HCT116 (cell line): ENCODE measurements at regions not wholly inside any gene's neighbourhood (a gene's known extent, or its start where the extent isn't known, plus 50 kb on each side); places are given as distances from the start of the nearest gene placed in this dataset.

Source experiments
- ATAC-seq: fragments of 200-7000 bp; cut with Tn5 transposase; 2 replicates; pipeline ENCODE4 v1.9.1; 2020; ENCODE audit warnings: mild to moderate bottlenecking, moderate library complexity
- BruUV-seq: library from RNA; stranded (reverse); fragments of 400-500 nt; replicated peaks from 2 replicates; lab custom pipeline; 2021; lab: Mats Ljungman, UMichigan
- CTCF ChIA-PET: fragments of 300-600 bp; sonication (Branson Sonifier 250); formaldehyde crosslinking; loops from one replicate; lab custom pipeline; 2021; ENCODE audit warnings: antibody characterized with exemption; lab: Charles Lee
- POLR2A ChIA-PET: fragments of 300-600, 350-600 bp; sonication (Branson Sonifier 250); formaldehyde crosslinking; loops from one replicate; lab custom pipeline; 2021; ENCODE audit warnings: antibody characterized with exemption; lab: Charles Lee
- RAD21 ChIA-PET, 2 experiments: fragments of 300-600 bp; sonication (Branson Sonifier 250); formaldehyde crosslinking; loops; one replicate each; lab custom pipeline; 2023; ENCODE audit warnings: low total read pairs in 2 of 2; ENCODE audit not compliant: uncharacterized antibody in 2 of 2, unreplicated experiment in 2 of 2, low non-redundant PET in 1 of 2; lab: Charles Lee
- DNase-seq: peaks from one replicate; pipeline ENCODE4 v3.0.0-alpha.2; 2010; ENCODE audit warnings: low read depth, low spot score
- H2AFZ ChIP-seq: fragments of 200-600 bp; shearing (Covaris generic), sonication (generic); 2 replicates; pipeline ENCODE4 v1.6.1; 2017; ENCODE audit warnings: low read depth, mixed run types, mixed read lengths, antibody characterized with exemption, low read length; ENCODE audit not compliant: poor library complexity, severe bottlenecking
- H3K27ac ChIP-seq: 2 replicates; pipeline ENCODE4 v1.5.1; 2012; ENCODE audit warnings: low read depth, low read length
- H3K27me3 ChIP-seq: fragments of 200-600 bp; sonication (generic); 2 replicates; pipeline ENCODE4 v1.6.1; 2016; ENCODE audit warnings: mixed run types, low read length, mixed read lengths; ENCODE audit not compliant: insufficient read depth
- H3K36me3 ChIP-seq, 2 experiments: fragments of 200-500 bp in 1 of 2; fragments of 200-600 bp in 1 of 2; sonication (Bioruptor generic) in 1 of 2; sonication (generic) in 1 of 2; 2 replicates each; pipeline versions ENCODE4 v1.5.1 to v1.6.1; 2014 to 2016; ENCODE audit warnings: low read length in 2 of 2, inconsistent platforms in 1 of 2, mixed read lengths in 1 of 2, mixed run types in 1 of 2; ENCODE audit not compliant: insufficient read depth in 2 of 2, control insufficient read depth in 1 of 2
- H3K4me1 ChIP-seq, 2 experiments: fragments of 200-600 bp in 1 of 2; sonication (generic) in 1 of 2; 2 replicates each; pipeline versions ENCODE4 v1.5.1 to v1.6.1; 2012 to 2017; ENCODE audit warnings: low read length in 2 of 2, inconsistent platforms in 1 of 2, mild to moderate bottlenecking in 1 of 2, mixed read lengths in 1 of 2, mixed run types in 1 of 2, moderate library complexity in 1 of 2; ENCODE audit not compliant: insufficient read depth in 2 of 2, control insufficient read depth in 1 of 2
- H3K4me2 ChIP-seq: fragments of 200-600 bp; sonication (generic); 2 replicates; pipeline ENCODE4 v1.6.1; 2017; ENCODE audit warnings: mixed run types, low read length, mixed read lengths
- H3K4me3 ChIP-seq, 2 experiments: fragments of 200-600 bp in 1 of 2; sonication (generic) in 1 of 2; replicated peaks in 1 of 2; 2 replicates each; pipeline ENCODE4 v1.5.1; 2011 to 2016; ENCODE audit warnings: low read length in 2 of 2, control low read depth in 1 of 2, low read depth in 1 of 2, mild to moderate bottlenecking in 1 of 2, mixed read lengths in 1 of 2, mixed run types in 1 of 2
- H3K79me2 ChIP-seq: fragments of 200-600 bp; sonication (generic); 2 replicates; pipeline ENCODE4 v1.6.1; 2017; ENCODE audit warnings: mild to moderate bottlenecking, mixed run types, low read length, moderate library complexity, mixed read lengths; ENCODE audit not compliant: insufficient read depth
- H3K9ac ChIP-seq: fragments of 200-600 bp; sonication (generic); 2 replicates; pipeline ENCODE4 v1.6.1; 2016; ENCODE audit warnings: low read length, mixed read lengths
- H3K9me2 ChIP-seq: fragments of 200-600 bp; sonication (generic), shearing (Covaris generic); 2 replicates; pipeline ENCODE4 v1.6.1; 2017; ENCODE audit warnings: mixed run types, mild to moderate bottlenecking, moderate library complexity; ENCODE audit not compliant: insufficient read depth
- H3K9me3 ChIP-seq, 2 experiments: fragments of 200-500 bp in 1 of 2; fragments of 200-600 bp in 1 of 2; sonication (Bioruptor generic) in 1 of 2; sonication (generic) in 1 of 2; 2 replicates each; pipeline ENCODE4 v1.6.1; 2014 to 2017; ENCODE audit warnings: low read length in 2 of 2, mixed read lengths in 2 of 2, inconsistent platforms in 1 of 2, low read depth in 1 of 2, mild to moderate bottlenecking in 1 of 2, mixed run types in 1 of 2, moderate library complexity in 1 of 2; ENCODE audit not compliant: control insufficient read depth in 1 of 2, insufficient read depth in 1 of 2
- H4K20me1 ChIP-seq: fragments of 200-600 bp; sonication (generic), shearing (Covaris generic); 2 replicates; pipeline ENCODE4 v1.6.1; 2017; ENCODE audit warnings: mixed run types, mild to moderate bottlenecking, moderate library complexity; ENCODE audit not compliant: insufficient read depth
- CBX3 ChIP-seq: IDR thresholded peaks from 2 replicates; pipeline ENCODE4 v1.6.1; 2012; ENCODE audit warnings: low read depth
- EGR1 ChIP-seq: IDR thresholded peaks from 2 replicates; pipeline ENCODE4 v1.6.1; 2012; ENCODE audit warnings: low read depth
- ELF1 ChIP-seq: IDR thresholded peaks from 2 replicates; pipeline ENCODE4 v1.6.1; 2012; ENCODE audit warnings: low read depth, borderline replicate concordance
- EZH2phosphoT487 ChIP-seq: fragments of 200-600 bp; IDR thresholded peaks from 2 replicates; pipeline ENCODE4 v1.6.1; 2018; ENCODE audit warnings: antibody characterized with exemption, borderline replicate concordance
- FOSL1 ChIP-seq: IDR thresholded peaks from 2 replicates; pipeline ENCODE4 v1.6.1; 2012; ENCODE audit warnings: low read depth
- JUND ChIP-seq: IDR thresholded peaks from 2 replicates; pipeline ENCODE4 v1.6.1; 2012
- POLR2AphosphoS5 ChIP-seq: IDR thresholded peaks from 2 replicates; pipeline ENCODE4 v1.6.1; 2011; ENCODE audit warnings: mild to moderate bottlenecking, low read depth, low read length, moderate library complexity
- SRF ChIP-seq: IDR thresholded peaks from 2 replicates; pipeline ENCODE4 v1.6.1; 2012; ENCODE audit warnings: low read depth
- TCF7L2 ChIP-seq: IDR thresholded peaks from 2 replicates; pipeline ENCODE4 v1.7.0; 2011; ENCODE audit warnings: borderline replicate concordance, inconsistent platforms; ENCODE audit not compliant: insufficient read depth, insufficient read length; ENCODE audit errors: extremely low read depth
- YY1 ChIP-seq: IDR thresholded peaks from 2 replicates; pipeline ENCODE4 v1.6.1; 2011; ENCODE audit warnings: low read length, low read depth, moderate library complexity, mild to moderate bottlenecking; ENCODE audit not compliant: insufficient replicate concordance; ENCODE audit errors: extremely low read depth
- ZFX ChIP-seq: fragments of 450-650 bp; IDR thresholded peaks from 2 replicates; pipeline ENCODE4 v1.6.1; 2017
- ZNF274 ChIP-seq: fragments of 200-500 bp; sonication (Bioruptor generic); IDR thresholded peaks from 2 replicates; pipeline ENCODE4 v1.6.1; 2014; ENCODE audit warnings: mild to moderate bottlenecking, low read depth, low read length, inconsistent platforms
- intact Hi-C: fragments of 100-400 bp; cut with micrococcal nuclease; formaldehyde crosslinking; loops from 2 replicates; pipeline ENCODE4 v1.10.0; 2022
- TF ChIP-seq, protein P1 (sequence below): IDR thresholded peaks from 2 replicates; pipeline ENCODE4 v1.6.1; 2012; ENCODE audit warnings: low read depth
- TF ChIP-seq, protein P2 (sequence below): IDR thresholded peaks from 2 replicates; pipeline ENCODE4 v1.6.1; 2012
- TF ChIP-seq, protein P3 (sequence below): IDR thresholded peaks from 2 replicates; pipeline ENCODE4 v1.6.1; 2012

DNA sequence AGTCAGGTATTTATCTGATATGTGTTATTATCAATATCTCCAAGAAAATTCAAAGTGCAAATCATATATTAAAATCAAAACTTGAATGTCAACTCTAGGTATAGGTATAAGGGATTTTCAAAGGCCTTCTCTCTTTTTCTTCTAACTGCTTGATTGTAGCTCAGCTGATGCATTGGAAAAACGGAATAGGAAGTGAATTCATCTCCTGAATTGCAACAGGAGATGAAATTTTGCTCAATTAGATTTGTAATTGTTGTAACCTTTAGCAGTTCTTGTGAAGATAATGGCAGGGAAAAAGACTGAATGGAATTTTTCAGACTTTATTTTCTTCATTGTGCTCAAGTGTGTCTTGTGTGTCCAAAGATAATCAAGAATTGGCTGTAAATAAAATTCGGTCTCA is 190.2 kb upstream of the KCNJ16 start:
- Histone ChIP-seq H3K79me2 (no peaks in the 10 kb centered on the region), H3K9ac (no peak overlapping the region), H3K4me3 (no peak overlapping the region), H3K9me2 (no peaks in the 10 kb centered on the region), H3K4me2 (no peak overlapping the region), H3K27ac (no peak overlapping the region), H3K4me1 (no peaks in the 10 kb centered on the region), H3K36me3 (no peaks in the 10 kb centered on the region), H3K9me3 (peaks cover 16 to 24% of the 10 kb centered on the region in 2 experiments; a peak in 2 of 4 replicates), H3K27me3 (no peaks in the 10 kb centered on the region), H2AFZ (no peak overlapping the region), H4K20me1 (no peaks in the 10 kb centered on the region)
- CTCF ChIA-PET: no interaction called here
- POLR2A ChIA-PET: no interaction called here
- RAD21 ChIA-PET: no interaction called here
- DNase-seq (no peak), ATAC-seq (no peak)
- intact Hi-C loops: no loop called here
- BruUV-seq: no TSS peak
- TF ChIP-seq, protein P1, sequence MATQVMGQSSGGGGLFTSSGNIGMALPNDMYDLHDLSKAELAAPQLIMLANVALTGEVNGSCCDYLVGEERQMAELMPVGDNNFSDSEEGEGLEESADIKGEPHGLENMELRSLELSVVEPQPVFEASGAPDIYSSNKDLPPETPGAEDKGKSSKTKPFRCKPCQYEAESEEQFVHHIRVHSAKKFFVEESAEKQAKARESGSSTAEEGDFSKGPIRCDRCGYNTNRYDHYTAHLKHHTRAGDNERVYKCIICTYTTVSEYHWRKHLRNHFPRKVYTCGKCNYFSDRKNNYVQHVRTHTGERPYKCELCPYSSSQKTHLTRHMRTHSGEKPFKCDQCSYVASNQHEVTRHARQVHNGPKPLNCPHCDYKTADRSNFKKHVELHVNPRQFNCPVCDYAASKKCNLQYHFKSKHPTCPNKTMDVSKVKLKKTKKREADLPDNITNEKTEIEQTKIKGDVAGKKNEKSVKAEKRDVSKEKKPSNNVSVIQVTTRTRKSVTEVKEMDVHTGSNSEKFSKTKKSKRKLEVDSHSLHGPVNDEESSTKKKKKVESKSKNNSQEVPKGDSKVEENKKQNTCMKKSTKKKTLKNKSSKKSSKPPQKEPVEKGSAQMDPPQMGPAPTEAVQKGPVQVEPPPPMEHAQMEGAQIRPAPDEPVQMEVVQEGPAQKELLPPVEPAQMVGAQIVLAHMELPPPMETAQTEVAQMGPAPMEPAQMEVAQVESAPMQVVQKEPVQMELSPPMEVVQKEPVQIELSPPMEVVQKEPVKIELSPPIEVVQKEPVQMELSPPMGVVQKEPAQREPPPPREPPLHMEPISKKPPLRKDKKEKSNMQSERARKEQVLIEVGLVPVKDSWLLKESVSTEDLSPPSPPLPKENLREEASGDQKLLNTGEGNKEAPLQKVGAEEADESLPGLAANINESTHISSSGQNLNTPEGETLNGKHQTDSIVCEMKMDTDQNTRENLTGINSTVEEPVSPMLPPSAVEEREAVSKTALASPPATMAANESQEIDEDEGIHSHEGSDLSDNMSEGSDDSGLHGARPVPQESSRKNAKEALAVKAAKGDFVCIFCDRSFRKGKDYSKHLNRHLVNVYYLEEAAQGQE: no peak
- TF ChIP-seq ELF1: no peak
- no peak for TF ChIP-seq JUND
- TF ChIP-seq EGR1: no peak
- TF ChIP-seq ZFX: no peak
- TF ChIP-seq FOSL1: no peak
- TF ChIP-seq, protein P2, sequence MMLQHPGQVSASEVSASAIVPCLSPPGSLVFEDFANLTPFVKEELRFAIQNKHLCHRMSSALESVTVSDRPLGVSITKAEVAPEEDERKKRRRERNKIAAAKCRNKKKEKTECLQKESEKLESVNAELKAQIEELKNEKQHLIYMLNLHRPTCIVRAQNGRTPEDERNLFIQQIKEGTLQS: no peak
- no peak for TF ChIP-seq CBX3
- no peak for TF ChIP-seq POLR2AphosphoS5
- TF ChIP-seq SRF: no peak
- TF ChIP-seq ZNF274: no peak
- TF ChIP-seq YY1: no peak
- no peak for TF ChIP-seq EZH2phosphoT487
- TF ChIP-seq, protein P3, sequence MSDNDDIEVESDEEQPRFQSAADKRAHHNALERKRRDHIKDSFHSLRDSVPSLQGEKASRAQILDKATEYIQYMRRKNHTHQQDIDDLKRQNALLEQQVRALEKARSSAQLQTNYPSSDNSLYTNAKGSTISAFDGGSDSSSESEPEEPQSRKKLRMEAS: no peak
- no peak for TF ChIP-seq TCF7L2
